ENCODE measurements at regions not wholly inside any gene's neighbourhood (a gene's known extent, or its start where the extent isn't known, plus 50 kb on each side); places are given as distances from the start of the nearest gene placed in this dataset.
"Not testable (repeated sequence)": the region's sequence is repeated elsewhere in the genome, so short reads cannot be mapped to it uniquely, and the experiment has no call there.

DNA sequence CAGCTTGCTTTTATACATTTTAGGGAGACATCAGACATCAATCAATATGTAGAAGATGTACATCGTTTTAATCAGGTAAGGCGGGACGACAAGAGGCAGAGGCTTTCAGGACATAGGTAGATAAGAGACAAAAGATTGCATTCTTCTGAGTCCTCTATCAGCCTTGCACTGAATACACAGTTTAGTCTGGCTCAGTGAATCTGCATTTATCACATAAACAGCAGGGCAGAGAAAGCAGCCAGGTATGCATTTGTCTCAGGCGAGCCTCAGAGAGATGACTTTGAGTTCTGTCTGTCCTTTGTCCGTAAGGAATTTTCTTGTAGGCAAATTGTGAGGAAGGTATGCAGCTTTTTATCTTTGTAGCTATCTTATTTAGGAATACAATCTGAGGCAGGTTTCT lies 202.8 kb upstream of the TAS2R1 start:
- Mint-ChIP-seq H3K9me3 (peaks cover 0 to 14% of the 10 kb centered on the region in 2 donors), H3K27ac (no peak overlapping the region), H3K36me3 (no peaks in the 10 kb centered on the region)
- ATAC-seq: no peak
- no peak for DNase-seq (ENCODE audit: low spot score in 2 of 2)

DNA sequence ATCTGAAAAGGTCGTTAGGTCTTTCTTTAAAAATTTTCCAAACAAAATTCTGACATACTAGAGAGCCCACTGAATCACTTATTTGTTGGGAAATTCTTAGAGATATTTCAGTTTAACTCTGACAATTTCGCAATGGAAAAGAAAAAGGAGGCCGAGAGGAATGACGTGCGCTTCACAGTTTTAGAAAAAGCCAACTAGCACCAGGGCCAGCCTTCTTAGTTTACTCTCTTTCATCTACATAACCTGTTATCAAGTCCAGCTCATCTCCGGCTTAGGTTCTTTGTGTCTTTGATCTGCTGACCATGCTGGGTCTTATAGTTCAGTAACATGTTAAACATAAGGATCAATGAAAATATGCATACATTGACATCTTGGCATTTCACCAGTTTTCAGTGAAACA lies 201.7 kb upstream of the TAS2R1 start:
- no peaks in the 10 kb centered on the region for H3K36me3 Mint-ChIP-seq
- no peak for DNase-seq (ENCODE audit: low spot score in 2 of 2)
- no peak for ATAC-seq
- H3K27ac Mint-ChIP-seq: no peak overlapping the region
- H3K9me3 Mint-ChIP-seq: peaks cover 0 to 10% of the 10 kb centered on the region in 2 donors

- ATAC-seq (no peak), DNase-seq (ENCODE audit: low spot score in 2 of 2) (no peak)
These were observed 200.0 kb upstream of the TAS2R1 start for GRCh38 chr5:9830184-9830583.

DNA sequence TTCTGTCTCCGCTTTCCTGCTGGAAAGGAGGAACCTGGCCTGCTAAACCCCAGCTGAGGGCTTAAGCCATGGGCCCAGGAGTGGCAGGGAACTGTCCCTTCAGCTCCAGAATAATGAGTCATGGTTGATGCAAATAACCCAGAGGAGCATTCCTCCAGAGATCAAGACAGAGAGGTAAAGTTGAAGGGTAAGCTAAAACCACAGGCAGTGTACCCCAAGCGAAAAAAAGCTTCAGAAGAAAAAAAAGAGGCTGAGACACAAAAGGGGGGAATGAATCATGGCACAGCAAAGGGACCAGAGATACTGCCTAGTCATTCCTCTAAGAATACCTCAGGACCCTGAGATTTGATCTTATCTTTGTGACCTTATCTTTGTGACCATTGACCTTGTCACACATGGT lies 199.5 kb upstream of the TAS2R1 start:
- no peak for DNase-seq (ENCODE audit: low spot score in 2 of 2)
- no peaks in the 10 kb centered on the region for H3K36me3 Mint-ChIP-seq
- peaks cover 0 to 7% of the 10 kb centered on the region in 2 donors for H3K9me3 Mint-ChIP-seq
- H3K27ac Mint-ChIP-seq: no peak overlapping the region
- ATAC-seq: no peak

More at GRCh38 chr5:9830184-9830583, 200.0 kb upstream of the TAS2R1 start:
- H3K9me3 Mint-ChIP-seq: peaks cover 0 to 7% of the 10 kb centered on the region in 2 donors
- H3K36me3 Mint-ChIP-seq: no peaks in the 10 kb centered on the region
- H3K27ac Mint-ChIP-seq: no peak overlapping the region

DNA sequence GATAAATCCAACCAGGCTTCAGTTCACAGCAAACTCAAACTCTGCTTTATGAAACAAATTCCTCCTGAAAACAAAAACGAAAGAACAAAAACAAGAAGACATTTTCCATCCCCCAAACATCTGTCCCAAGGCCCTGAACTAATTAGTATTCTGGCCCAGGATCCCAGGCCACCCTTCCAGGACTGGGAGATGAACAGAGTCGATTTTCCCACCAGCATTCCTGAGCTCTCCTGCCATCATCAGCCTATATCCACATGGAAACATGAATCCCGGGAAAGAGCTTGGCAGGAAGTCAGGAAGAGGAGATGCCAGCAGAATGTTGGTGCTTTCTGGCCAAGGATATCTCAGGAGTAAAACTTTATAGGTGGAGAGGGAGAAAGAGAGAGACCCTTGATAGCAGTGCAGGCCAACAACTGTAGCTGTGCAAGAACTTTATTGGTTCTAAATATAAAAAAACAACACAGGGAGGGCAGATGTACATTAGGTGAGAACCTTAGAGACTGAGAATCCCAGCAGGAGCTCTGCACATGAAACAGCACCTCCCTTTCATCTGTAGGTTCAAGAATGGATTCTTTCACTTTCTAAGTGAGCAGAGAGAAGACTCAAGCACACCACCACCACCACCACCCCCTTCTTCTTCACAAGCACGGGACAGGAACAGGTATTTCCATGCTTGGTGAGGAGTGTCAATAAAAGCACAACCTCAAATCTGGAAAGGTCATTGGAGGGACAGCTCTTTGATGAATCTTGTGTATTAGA lies 190.7 kb upstream of the TAS2R1 start:
- no peak overlapping the region for H3K27ac Mint-ChIP-seq
- no peak for ATAC-seq

GRCh38 chr5:9818340-9818845 lies 188.2 kb upstream of the TAS2R1 start:
- Mint-ChIP-seq H3K9me3 (no peaks in the 10 kb centered on the region), H3K36me3 (no peaks in the 10 kb centered on the region), H3K27ac (no peak overlapping the region)
- DNase-seq (ENCODE audit: low spot score in 2 of 2): no peak
- ATAC-seq: no peak

More for the DNA sequence above, 190.7 kb upstream of the TAS2R1 start:
- DNase-seq (ENCODE audit: low spot score in 2 of 2): no peak
- H3K9me3 Mint-ChIP-seq: no peaks in the 10 kb centered on the region
- H3K36me3 Mint-ChIP-seq: no peaks in the 10 kb centered on the region

DNA sequence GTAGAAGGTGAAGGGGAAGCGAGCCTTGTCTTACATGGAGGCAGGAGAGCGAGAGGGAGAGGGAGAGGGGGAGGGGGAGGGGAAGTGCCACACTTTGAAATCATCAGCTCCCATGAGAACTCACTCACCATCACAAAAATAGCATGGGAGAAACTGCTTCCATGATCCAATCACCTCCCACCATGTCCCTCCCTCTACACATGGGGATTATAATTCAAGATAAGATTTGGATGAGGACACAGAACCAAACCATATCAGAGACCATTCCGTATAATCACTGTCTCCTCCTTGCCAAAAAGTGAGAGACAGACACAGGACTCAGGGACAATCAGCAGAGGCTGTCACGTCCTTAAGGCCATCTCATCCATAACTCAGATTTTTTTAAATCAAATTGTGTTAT lies 187.7 kb upstream of the TAS2R1 start:
- Mint-ChIP-seq H3K9me3 (no peaks in the 10 kb centered on the region), H3K27ac (no peak overlapping the region), H3K36me3 (no peaks in the 10 kb centered on the region)
- ATAC-seq: no peak
- no peak for DNase-seq (ENCODE audit: low spot score in 2 of 2)

DNA sequence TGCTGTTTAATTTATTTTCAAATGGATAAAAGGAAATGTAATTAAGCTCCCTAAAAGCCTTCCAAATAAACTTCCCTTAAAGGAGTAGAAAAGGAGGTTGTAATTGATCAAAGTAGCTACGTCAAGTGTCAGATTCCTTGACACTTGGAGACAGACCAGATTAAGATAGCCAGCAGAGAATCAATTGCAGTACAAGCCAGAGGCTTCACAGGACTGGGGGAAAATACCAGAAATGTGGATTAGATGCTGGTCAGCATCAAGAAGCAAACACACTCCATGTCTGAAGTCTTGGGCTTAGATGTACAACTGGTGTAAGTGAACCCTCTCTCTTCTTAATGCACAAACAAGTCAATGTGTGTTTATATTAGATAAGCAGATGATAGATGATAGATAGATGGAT lies 184.9 kb upstream of the TAS2R1 start:
- no peak overlapping the region for H3K27ac Mint-ChIP-seq
- ATAC-seq: no peak
- H3K36me3 Mint-ChIP-seq: no peaks in the 10 kb centered on the region
- H3K9me3 Mint-ChIP-seq: peaks cover 6 to 16% of the 10 kb centered on the region in 2 donors
- DNase-seq (ENCODE audit: low spot score in 2 of 2): no peak

GRCh38 chr5:9813305-9813704 lies 183.2 kb upstream of the TAS2R1 start:
- Mint-ChIP-seq H3K27ac (no peak overlapping the region), H3K9me3 (peaks cover 11 to 20% of the 10 kb centered on the region in 2 donors), H3K36me3 (no peaks in the 10 kb centered on the region)
- DNase-seq (ENCODE audit: low spot score in 2 of 2) (no peak), ATAC-seq (no peak)

- peaks cover 26 to 30% of the 10 kb centered on the region in 2 donors for H3K9me3 Mint-ChIP-seq
These were observed 177.2 kb upstream of the TAS2R1 start for GRCh38 chr5:9807366-9807765.

GRCh38 chr5:9801908-9802307 lies 171.8 kb upstream of the TAS2R1 start:
- Mint-ChIP-seq H3K27ac (no peak overlapping the region), H3K9me3 (peaks cover 14 to 21% of the 10 kb centered on the region in 2 donors), H3K36me3 (peaks cover 0 to 6% of the 10 kb centered on the region in 2 donors)
- no peak for ATAC-seq
- no peak for DNase-seq (ENCODE audit: low spot score in 2 of 2)

More at GRCh38 chr5:9807366-9807765, 177.2 kb upstream of the TAS2R1 start:
- H3K27ac Mint-ChIP-seq; H3K36me3 Mint-ChIP-seq; DNase-seq (ENCODE audit: low spot score in 2 of 2); ATAC-seq: not testable (repeated sequence)

- no peak for ATAC-seq
- H3K36me3 Mint-ChIP-seq: peaks cover 0 to 6% of the 10 kb centered on the region in 2 donors
- DNase-seq (ENCODE audit: low spot score in 2 of 2): no peak
- H3K9me3 Mint-ChIP-seq: peaks cover 5 to 16% of the 10 kb centered on the region in 2 donors
- no peak overlapping the region for H3K27ac Mint-ChIP-seq
These were observed 169.5 kb upstream of the TAS2R1 start for GRCh38 chr5:9799606-9800005.

DNA sequence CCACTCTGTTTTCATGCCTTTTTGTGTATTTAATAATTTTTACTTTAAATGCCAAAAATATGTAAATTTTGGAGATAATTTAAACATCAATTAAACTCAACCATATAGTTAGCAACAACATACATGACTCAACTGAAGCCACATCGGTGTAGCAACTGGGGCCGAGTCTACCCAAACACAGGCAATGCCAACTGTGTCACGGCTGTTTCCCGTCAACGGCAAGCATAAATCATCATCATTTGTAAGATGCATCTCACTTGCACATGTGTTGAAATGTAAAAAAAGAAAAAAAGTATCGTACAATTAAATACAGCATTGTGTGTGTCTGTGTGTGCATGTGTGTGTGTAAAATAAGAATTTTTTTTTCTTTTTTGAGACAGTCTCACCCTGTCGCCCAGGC lies 160.1 kb upstream of the TAS2R1 start:
- ATAC-seq: no peak
- Mint-ChIP-seq H3K27ac (no peak overlapping the region), H3K9me3 (peaks cover 0 to 6% of the 10 kb centered on the region in 2 donors), H3K36me3 (no peaks in the 10 kb centered on the region)
- DNase-seq (ENCODE audit: low spot score in 2 of 2): no peak

GRCh38 chr5:9789777-9790176 lies 159.6 kb upstream of the TAS2R1 start:
- no peak for ATAC-seq
- no peaks in the 10 kb centered on the region for H3K36me3 Mint-ChIP-seq
- no peak for DNase-seq (ENCODE audit: low spot score in 2 of 2)
- no peak overlapping the region for H3K27ac Mint-ChIP-seq
- peaks cover 0 to 6% of the 10 kb centered on the region in 2 donors for H3K9me3 Mint-ChIP-seq

GRCh38 chr5:9787861-9788600 lies 157.9 kb upstream of the TAS2R1 start:
- H3K9me3 Mint-ChIP-seq: peaks cover 1 to 8% of the 10 kb centered on the region in 2 donors
- DNase-seq (ENCODE audit: low spot score in 2 of 2) (no peak), ATAC-seq (no peak)
- H3K27ac Mint-ChIP-seq: no peak overlapping the region
- H3K36me3 Mint-ChIP-seq: no peaks in the 10 kb centered on the region

- no peak overlapping the region for H3K27ac Mint-ChIP-seq
- H3K9me3 Mint-ChIP-seq: peaks cover 4 to 14% of the 10 kb centered on the region in 2 donors
- DNase-seq (ENCODE audit: low spot score in 2 of 2) (no peak), ATAC-seq (no peak)
- peaks cover 0 to 3% of the 10 kb centered on the region in 2 donors for H3K36me3 Mint-ChIP-seq
These were observed 156.5 kb upstream of the TAS2R1 start for GRCh38 chr5:9786380-9787360.
